Kidney capillary endothelial cell (primary cell): ENCODE measurements at regions not wholly inside any gene's neighbourhood (a gene's known extent, or its start where the extent isn't known, plus 50 kb on each side); places are given as distances from the start of the nearest gene placed in this dataset.

Experiments
- DNase-seq: peaks from one replicate; pipeline ENCODE4 v3.0.0-alpha.2; 2018; ENCODE audit warnings: low spot score

GRCh38 chr21:16363100-16363499, 633.3 kb downstream of the USP25 start:
- no peak for DNase-seq

GRCh38 chr21:16363518-16363917, 633.7 kb downstream of the USP25 start:
- no peak for DNase-seq

- DNase-seq = no peak
These were observed 636.4 kb downstream of the USP25 start for GRCh38 chr21:16366207-16366606.

- DNase-seq = no peak
These were observed 637.3 kb downstream of the USP25 start for GRCh38 chr21:16367079-16367478.

GRCh38 chr21:16370186-16370585, 640.4 kb downstream of the USP25 start:
- DNase-seq = no peak

GRCh38 chr21:16372586-16372985, 642.8 kb downstream of the USP25 start:
- no peak for DNase-seq

- DNase-seq = no peak
These were observed 646.9 kb downstream of the USP25 start for GRCh38 chr21:16376673-16377072.

- no peak for DNase-seq
These were observed 647.4 kb downstream of the USP25 start for GRCh38 chr21:16377120-16377658.

GRCh38 chr21:16377857-16378256, 648.1 kb downstream of the USP25 start:
- DNase-seq = no peak

- no peak for DNase-seq
These were observed 648.7 kb downstream of the USP25 start for GRCh38 chr21:16378525-16378924.

- DNase-seq = no peak
These were observed 658.5 kb downstream of the USP25 start for GRCh38 chr21:16388291-16388690.

GRCh38 chr21:16388911-16389560, 659.3 kb downstream of the USP25 start:
- DNase-seq = no peak

GRCh38 chr21:16389643-16390042, 659.9 kb downstream of the USP25 start:
- DNase-seq = no peak

GRCh38 chr21:16395285-16395684, 665.5 kb downstream of the USP25 start:
- no peak for DNase-seq

- no peak for DNase-seq
These were observed 673.0 kb downstream of the USP25 start for GRCh38 chr21:16402752-16403151.

- no peak for DNase-seq
These were observed 675.0 kb downstream of the USP25 start for GRCh38 chr21:16404776-16405175.

GRCh38 chr21:16406355-16406754, 676.6 kb downstream of the USP25 start:
- DNase-seq = no peak

- DNase-seq = no peak
These were observed 677.8 kb downstream of the USP25 start for GRCh38 chr21:16407403-16408240.

- no peak for DNase-seq
These were observed 678.5 kb downstream of the USP25 start for GRCh38 chr21:16408280-16408679.

- no peak for DNase-seq
These were observed 679.6 kb downstream of the USP25 start for GRCh38 chr21:16409352-16409751.

GRCh38 chr21:16418226-16418625, 688.4 kb downstream of the USP25 start:
- no peak for DNase-seq

GRCh38 chr21:16418642-16419041, 688.9 kb downstream of the USP25 start:
- DNase-seq = no peak

GRCh38 chr21:16419188-16419921, 689.6 kb downstream of the USP25 start:
- peak; percentile 32 for DNase-seq
